ENCODE measurements at regions not wholly inside any gene's neighbourhood (a gene's known extent, or its start where the extent isn't known, plus 50 kb on each side); places are given as distances from the start of the nearest gene placed in this dataset.

DNA sequence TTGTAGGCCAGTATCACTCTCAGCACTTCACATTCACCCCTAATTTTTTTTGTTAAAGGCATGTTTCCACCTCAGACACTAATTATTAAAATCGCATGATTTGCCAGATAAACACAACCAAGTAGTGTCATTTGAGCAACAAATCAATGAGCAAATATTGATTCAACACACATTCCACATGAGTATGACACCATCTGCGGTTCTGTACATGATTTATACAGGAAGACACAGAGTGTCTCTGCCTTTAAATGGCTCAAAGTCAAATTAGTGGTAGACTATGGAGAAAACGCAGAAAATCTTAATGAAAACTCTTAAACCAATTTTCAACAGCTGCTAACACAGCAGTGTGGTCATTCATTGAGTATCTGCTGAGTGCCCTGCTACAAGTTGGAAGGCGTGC lies 300.2 kb downstream of the SOX4 start:
- no peak for DNase-seq

DNA sequence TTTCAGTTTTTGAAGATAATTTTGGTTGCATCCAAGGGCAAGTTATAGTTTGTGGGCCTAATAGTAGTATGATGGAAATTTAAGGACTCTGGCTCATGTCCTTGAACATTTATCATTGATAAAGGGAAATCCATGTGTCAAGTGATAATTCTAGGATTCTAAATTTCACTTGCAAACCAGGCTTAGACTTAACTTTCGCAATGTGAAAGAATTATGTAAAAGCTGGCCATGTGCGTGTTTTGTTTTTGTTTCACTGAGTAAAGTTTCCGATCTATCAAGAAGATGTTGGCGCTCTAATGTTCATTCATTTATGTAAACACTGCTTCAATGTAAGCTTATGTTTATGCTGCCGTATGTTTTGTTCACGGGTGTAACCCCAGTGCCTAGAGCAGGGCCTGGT lies 302.0 kb downstream of the SOX4 start:
- no peak for DNase-seq

DNA sequence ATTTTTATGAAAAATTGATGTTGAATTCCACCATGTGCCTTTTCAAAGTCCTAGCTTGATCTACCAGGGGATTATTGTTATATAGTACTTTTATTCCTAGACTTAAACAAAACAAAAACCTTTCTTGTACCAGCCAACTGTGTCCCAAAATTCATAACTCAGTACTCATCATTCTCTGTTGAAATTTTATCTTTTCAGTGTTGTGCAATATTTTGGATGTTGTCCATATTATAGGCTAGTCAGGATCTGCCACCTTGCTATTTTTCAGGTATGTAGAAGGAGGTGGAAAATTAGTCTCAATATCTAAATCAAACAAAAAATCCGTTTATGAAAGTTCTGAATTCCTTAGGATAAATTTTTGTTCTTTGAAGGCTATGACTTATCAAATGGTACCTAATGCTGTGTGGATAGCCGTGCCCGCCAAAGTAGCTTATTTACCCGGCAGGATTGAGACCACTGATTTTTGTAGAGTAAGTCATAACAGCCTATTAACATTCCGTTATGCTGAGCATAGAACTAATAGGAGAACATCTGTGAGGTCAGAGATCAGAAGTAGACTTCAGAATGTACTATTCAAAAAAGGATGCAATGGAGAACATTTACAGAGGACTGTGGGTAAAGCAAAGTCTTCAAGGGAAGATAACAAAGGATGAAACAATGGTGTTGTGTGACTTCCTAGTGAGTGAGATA lies 304.7 kb downstream of the SOX4 start:
- no peak for DNase-seq

DNA sequence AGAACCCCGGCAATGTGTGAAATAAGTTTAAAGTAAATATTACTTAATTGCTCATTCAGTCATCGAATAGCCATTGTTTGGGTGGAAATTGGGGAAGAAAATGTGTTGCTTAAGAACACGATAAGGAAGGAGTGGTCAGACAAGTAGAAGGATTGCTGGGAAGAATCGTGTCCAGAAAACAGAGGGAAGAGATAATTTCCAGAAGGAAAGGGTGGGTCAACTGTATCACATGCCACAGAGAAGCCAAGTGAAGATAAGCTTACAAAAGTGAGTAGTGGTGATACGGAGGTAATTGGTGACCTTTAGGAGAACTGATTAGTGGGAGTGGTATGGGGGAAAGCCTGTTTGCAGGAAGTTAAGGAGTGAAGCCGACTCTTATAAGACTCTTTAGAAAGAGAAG lies 306.2 kb downstream of the SOX4 start:
- DNase-seq: no peak

DNA sequence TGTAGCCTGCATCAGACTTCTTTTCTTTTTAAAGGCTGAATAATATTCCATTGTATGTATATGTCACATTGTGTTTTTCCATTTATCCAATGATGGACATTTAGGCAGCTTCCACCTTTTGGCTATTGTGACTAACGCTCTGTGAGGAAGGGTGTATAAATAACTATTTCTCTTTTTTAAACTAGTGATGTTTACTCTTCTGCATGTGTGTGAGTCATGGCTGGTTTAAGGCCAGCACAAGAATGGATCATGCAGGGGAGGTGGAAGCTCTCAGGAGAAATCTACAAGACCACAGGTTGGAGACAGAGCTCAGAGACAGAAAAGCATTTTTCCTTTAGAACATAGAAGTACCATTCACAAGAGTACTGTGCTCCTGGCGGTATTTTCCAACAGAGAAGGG lies 307.2 kb downstream of the SOX4 start:
- no peak for DNase-seq

DNA sequence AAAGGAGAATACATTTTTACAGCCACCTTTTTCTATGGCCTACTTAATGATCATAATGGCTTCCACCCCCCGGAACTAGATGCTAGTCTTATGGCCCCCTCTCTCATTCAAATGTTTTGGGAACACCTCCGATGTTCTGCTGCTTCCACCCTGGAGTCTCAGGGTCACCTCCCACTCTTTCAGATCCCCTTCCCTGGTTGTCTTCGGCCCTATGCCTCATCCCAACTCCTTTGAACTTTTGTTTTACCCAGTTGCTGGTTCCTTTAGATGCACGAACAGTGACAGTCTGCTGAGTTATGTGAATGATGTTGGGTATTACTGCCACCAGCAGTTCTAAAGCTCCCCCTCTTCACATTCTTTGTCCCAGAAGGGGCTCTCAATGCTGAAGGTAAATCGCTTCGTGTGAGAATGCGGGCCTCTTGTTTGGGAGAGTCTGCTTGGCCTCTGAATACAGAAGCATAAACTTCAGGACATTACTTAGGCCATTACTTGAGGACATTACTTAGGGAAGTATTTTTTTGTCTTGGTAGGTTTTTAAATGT lies 309.1 kb downstream of the SOX4 start:
- DNase-seq: no peak

DNA sequence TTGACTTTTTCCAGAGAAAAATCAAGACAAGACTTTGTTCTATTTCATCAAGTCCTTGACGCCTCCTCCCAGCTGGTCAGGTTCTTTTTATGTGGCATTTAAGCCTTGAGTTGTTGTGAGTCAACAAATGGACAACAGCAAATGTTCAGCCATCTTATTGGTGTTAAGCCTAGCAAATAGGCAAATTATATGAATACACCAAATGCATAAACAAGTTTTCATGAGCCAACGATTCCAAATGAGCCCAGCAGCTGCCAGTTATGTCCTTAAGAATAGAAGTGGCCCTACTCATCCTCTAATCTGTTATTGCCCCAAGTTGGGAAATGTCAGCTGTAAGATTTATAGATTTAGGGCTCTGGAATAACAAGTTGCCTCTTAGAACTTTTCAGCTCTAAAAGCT lies 312.0 kb downstream of the SOX4 start:
- DNase-seq: no peak

DNA sequence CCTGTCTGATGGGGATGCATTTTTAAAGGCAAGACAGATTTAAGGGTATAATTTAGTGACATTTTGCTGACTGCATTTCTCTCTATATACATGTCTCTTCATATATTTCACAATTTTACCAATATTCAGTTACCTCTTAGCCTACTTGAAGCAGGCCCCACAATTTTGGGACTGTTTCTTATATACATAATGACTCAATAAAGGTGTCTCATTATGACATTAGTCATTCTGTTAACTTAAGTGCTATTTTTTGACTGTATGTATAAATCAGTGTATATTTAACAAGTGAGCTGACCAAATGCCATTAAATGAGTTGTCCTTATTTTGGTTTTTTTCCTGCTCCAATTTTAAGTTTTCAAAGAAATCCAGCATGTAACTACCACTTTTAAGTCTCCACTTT lies 313.3 kb downstream of the SOX4 start:
- no peak for DNase-seq

DNA sequence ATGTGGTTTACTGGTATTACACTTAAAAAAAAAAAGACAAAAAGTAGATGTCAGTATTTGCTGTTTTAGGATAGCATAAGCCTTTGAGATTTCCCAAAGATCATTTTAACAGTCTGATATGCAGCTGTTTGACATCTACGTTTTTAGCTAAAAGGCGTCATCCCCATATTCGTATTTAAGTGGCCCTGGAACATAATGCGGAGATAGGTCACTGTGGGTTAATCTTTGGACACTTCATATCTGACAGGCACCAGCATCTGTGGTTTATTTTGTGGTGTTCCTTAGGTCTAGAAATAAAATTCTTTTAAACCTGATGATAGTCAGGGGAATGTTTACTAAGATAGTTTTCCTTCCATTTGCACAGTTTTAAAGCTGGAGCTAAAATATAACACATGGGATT lies 313.7 kb downstream of the SOX4 start:
- no peak for DNase-seq

DNA sequence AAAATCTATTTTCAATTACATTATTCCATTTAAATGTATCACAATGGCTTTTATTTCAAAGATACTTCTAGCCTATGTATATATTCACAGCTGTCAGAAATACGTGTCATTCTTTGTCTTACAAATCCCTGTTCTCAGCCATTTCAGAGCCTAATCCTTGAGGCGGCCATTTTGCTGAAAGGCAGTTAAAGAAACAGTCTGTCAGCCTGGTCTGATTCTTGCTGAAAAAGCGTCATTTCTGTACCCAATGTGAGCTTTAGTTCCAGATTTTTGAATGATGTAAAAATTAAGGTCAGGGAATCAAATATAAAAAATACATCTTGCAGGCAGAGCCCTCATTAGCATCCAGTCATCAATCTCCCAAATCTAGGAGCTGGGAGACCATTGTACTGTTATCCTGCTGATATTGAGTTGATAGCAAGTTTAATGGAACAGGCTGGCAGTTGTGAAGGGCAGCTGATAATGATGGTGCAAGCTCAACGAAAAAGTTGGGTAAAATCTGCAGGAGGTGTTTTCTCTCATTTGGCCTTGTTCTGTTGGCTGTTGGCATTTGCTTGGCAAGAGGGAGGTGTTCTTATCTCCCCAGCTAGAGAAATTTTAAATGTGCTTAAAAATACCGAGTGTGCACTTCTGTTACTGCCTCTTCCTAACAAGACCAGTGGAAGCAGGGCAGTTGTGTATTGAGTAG lies 314.8 kb downstream of the SOX4 start:
- DNase-seq: no peak

DNA sequence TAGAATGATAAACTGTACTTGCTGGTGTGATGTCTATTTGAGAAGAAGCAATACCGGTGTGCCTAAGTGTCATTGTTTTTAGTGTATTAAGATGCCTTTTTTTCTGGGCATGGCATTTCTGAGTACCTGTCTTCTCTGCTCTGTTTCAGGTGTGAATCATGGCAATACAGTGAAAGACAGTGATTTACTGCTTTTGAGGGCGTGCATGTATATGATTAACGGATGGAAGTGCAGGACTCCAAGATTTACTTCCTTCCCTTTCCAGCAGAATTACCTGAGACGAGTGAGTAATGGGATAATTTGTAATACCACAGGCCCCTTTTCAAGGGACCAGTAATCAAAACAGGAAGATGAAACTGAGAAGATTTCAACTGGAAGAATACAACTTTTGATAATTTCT lies 315.8 kb downstream of the SOX4 start:
- DNase-seq: no peak

DNA sequence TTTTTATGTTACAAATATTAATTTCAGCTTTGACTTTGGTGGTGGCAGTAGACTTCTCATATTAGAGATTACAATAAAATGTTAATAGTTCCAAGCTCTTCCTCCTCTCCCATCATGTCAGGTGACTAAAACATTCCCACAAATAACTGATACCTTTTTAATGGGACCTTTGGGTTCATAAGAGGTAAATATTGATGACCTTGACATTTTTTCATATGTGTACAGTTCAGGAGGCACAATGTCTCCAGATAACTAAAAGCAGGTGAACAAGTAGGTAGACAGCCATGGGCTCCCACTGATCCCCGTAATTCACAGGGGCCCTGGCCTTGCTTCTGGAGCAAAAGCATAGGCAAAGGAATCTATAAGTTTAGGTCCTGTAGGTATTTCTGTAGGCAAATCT lies 317.7 kb downstream of the SOX4 start:
- DNase-seq: no peak

DNA sequence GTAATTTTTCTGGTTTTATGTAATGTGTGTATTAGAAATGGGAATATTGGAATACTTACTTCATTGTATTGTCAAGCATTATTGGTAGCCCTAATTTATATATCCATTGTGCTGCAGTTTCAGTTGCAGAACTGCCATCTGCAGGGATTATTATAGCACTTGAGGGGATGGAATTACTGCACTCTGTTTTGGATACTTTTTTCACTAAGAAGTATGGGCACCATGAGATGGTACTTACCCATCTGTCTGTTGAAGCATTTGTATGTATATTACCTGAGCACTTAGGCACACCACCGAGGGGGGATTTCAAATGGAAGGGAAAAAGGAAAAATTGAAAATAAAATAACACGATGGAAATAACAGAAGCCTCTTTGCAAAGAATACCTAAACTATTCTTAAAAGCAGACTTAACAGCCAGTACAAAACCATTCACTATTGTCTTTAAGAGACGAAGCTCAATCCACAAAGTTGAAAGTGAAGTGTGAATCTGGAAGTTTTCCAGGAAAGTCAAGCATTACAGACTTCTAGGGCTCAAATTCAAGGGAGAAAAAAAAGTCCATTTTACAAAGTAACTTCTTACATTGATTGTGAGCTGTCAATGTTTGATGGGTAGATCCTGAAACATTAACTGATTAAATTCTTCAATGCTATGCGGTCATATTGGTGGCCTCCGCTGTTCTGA lies 318.7 kb downstream of the SOX4 start:
- DNase-seq: no peak

DNA sequence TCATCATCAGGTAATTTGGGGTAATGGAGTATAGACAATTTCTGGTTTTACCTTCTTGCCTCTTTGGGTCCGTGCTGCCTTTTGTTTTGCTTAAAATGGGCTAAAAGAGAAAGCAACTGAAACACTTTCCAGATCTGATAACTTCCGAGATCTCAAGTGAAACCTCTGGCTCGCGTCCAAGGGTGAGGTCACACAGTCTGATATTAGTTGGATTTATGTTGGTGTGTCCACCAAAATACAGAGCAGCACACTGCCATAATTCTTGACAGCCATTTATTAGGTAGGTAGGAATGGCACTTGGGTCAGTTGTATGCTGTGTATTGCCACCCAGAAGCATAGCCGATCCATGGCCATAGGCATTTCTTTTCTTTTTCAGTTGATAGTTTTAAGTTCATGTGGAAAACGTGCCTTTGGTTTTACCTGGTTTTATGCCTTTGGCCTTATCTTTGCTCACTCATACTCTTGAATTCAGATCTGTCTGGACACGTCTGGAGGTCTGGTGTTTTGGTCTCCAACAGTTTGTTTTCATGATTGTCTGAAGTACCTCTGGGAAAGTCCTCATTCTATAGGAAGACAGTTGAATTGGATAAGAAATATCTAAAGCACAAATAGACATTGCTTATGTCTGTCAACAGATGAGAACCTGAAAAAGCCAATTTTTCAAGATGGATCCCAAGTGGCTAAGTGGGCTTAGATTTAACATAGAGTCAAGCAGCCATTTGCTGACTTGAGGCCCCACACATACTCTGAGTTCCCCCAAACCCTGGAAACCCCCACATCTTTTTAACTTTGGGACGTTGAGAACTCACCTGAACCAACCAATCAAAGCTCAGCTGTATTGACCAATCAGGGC lies 320.8 kb downstream of the SOX4 start:
- DNase-seq: no peak

DNA sequence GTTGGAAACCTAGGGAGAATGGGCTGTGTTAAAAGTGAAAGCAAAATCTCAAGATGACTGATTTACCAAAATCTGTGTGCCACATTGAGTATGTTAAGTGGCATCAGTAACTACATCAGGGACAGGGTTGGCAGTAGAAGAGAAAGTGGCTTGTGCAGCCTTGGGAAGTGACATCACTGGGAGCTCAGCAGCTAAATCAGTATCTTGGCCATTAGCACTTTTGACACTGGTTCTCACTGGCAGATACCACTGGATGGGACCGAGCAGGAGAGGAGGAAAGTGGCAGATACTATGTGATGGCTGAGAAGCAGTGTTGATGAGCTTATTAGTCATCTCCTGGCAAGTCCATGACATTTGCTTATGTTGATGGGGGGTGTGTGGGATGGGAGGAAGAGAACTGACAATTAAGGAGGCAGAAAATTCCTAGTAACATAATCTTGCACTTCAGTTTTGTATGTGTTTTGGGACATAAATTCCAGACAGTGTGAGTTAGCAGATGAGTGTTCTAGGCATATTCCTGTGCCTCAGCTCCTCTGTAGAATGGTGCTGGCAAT lies 322.2 kb downstream of the SOX4 start:
- DNase-seq: peak; percentile 68

DNA sequence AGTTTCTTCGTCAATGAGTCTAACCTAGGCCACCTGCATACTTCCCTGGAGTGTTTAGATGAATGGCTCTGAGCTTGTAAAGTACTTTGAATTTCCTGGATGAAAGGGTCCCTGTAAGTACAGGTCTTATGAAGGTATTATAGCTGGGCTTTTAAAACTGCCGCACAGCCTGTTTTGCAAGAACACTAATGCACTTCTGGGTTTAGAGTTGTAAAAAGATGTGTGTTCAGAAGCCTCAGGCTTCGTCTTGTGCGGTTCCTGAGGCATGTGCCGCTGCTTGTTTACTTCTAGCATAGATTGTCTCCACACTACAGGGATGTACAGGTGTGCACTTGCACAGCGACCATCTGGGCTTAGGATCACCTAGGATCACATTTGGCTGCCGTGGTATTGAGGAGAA lies 324.5 kb downstream of the SOX4 start:
- peak; percentile 88 for DNase-seq

DNA sequence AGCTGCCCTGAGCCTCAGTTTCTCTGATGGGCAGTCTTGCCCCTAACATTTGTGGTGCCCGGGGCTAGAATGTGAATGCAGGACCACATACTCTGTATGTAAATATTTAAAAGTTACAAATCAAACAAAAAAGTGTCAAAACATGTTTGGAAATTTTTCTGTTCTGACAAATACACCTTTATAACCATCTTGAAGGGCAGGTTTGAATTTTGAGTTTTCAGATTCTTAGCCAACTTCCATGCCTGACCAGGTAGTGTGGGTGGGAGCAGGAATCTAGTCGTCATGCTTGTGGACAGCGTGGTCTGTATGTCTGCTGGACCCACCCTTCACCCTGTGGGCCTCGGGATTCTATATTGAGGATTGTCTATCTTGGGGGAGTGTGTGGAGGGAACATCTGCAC lies 325.1 kb downstream of the SOX4 start:
- DNase-seq: no peak

DNA sequence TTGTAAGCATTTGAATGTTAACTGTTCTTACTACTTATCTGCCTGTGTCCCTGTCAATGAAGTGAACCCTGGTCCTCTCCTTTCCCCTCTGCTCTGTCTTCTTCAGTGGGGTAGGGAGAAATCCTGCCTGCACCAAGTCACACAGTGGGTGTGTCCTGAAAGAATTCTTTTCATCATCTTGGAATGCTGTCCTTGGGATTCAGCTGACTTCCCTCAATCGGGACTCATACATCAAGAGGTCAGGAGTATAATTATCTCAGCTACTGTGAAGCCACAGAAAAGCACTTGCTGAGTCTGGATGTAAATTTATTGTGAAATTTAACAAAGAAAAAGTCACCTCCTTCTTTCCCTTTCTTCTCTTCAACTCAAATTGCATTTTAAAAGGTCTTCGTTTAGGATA lies 328.5 kb downstream of the SOX4 start:
- peak; percentile 85 for DNase-seq

DNA sequence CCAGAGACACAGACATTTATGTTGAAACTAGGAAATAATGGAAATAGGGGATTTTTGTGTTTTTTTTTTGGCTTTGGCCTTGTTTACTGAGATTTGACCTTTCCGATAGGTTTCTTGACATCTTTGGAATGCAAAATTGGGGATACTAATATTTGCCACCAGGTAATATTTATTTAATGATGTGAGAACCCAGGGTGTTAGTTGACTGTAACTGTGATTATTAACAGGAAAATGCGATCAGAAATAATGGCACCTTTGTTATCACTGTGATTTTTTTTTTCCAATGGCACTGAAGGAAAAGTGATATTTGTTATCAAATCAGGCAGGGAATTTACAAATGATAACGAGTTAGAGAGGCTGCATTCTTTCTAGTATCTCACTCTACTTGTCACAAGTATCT lies 330.5 kb downstream of the SOX4 start:
- no peak for DNase-seq

DNA sequence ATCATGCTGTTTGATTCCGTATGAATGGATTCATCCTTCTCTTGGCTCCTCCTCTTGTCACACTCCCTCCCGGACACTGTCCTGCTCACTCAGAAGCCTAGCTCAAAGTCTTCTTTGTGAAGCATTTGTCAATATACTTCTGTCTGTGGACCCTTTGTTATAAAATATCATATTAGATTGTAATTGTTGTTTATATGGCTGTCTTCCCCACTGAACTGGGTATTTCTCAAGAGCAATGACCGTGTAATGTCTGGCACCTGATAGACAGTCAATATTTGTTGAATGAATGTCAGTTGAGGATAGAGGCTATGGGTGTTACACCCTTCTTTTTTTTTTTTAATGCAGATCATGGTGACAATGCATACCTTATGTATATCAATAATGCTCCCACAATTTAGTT lies 335.3 kb downstream of the SOX4 start:
- no peak for DNase-seq

DNA sequence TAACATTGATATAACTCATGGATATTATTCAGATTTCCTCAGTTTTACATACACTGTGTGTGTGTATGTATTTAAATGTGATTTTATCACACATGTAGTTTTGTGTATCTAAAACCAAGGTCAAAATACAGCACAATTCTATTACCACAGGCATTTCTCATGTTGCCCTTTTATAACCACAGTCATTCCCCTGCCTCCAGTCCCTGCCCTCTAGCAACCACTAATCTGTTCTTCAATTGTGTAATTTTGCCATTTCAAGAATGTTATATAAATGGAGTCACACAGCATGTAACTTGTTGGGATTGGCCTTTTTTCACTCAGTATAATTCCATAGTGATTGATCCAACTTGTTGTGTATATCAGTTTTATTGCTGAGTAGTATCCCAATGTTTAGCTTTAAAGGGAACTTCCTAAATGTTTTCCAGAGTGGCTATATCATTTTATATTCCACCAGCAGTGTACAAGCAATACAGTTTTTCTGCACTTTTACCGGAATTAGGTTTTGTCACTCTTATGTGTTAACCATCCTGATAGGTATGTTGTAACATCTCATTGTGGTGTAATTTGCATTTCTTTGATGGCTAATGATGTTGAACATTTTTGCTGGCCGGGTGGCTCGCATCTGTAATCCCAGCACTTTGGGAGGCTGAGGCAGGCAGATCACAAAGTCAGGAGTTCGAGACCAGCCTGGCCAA lies 338.2 kb downstream of the SOX4 start:
- no peak for DNase-seq

DNA sequence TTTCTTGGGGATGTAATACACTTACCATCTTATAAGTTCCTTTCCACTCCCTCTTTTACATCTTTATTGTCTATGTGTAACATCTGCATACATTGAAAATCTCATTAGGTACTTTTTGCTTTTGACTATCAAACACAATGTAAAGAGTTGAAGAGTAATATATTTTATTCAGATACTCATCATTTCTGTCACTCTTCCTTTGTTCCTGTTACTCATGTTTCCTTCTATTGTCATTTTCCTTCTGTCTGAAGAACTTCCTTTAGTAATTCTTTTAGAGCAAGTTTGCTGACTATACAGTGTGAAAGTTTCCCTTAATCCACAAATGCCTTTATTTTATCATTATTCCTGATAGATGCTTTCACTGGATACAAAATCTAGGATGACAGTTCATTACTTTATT lies 339.8 kb downstream of the SOX4 start:
- no peak for DNase-seq

All from islet precursor cell (in vitro differentiated cells).